NCI-H774 (cell line): ENCODE measurements at regions not wholly inside any gene's neighbourhood (a gene's known extent, or its start where the extent isn't known, plus 50 kb on each side); places are given as distances from the start of the nearest gene placed in this dataset.

ENCODE experiments used
- DNase-seq: peaks from one replicate; lab custom pipeline; 2025; lab: John Stamatoyannopoulos, UW

- no peak for DNase-seq
These were observed 223.0 kb upstream of the GATB start for GRCh38 chr4:151983854-151984253.

DNA sequence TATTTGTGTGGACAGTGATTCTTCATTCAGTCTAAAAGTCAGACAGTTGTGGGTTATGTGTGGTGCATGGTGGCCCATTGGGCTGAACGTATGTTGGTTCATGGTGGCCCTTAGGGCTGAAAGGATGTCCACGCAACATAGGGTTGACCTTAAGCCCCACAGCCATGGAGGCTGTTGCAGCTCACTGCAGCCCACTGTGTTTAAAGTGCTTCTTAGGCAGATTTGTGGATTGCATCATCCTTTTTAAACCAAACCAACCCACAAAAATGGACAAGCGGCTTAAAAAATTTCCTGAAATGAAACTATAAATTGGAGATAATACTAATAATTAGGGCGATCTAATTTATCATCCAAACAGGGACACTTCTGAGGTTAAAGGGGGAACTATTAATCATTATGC is 219.0 kb upstream of the GATB start:
- DNase-seq = no peak

GRCh38 chr4:151968643-151969042 is 207.8 kb upstream of the GATB start:
- no peak for DNase-seq

DNA sequence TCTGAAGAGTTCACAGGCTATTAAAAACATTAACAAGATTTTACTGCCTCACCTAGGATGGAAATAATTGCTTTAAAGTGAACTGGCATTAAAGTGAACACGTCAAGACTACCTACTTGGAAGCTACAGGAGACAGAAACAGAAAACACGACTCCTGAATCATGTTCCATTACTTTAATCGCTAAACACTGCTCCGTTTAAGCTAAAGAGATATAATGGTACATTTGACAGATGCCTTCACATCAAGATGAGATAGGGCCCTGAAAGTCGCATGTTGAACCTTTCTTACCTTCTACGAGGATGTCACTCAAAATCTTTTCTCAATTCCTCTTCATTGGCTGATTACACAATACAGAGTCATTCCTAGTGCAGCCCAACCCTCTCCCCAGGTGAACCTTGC is 206.3 kb upstream of the GATB start:
- DNase-seq = no peak

- DNase-seq = no peak
These were observed 201.5 kb upstream of the GATB start for GRCh38 chr4:151962138-151962823.

GRCh38 chr4:151961456-151961855 is 200.6 kb upstream of the GATB start:
- no peak for DNase-seq

DNA sequence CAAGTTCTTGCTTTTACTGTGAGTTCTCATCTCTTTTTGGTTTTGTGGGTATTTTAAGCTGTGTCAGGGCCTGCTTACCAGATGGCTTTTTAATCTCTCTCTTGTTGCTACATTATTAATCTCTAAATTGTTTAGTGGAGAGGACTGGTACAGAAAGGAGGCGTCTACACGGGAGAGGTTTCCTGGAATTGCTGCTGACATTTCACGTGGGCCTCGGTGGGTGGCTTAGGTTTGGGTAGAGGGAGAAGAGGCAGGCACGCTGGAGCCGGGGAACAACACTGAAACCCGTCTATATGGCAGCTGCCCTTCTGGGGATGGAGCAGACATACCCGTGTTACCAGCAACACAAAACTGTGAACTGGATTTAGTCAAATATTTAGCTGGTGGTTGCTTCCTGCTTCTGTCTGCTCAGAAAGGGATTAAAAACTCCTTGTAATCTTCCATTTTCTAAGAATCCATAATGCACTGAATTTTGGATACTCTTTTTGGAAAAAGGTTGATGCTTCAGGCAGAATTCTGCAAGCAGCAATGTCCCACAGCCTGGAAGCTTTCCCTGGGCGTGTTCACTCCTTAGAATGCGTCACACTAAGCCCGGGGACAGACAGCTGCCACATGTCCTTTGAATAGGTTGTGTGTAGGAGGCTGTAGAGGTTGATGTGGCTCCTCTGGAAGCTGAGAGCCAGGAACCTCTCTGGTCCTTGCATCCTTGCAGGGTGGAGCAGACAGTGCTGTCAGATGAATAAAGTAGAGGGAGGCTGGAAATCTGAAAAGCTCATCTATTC is 199.8 kb upstream of the GATB start:
- no peak for DNase-seq

- no peak for DNase-seq
These were observed 196.3 kb upstream of the GATB start for GRCh38 chr4:151957153-151957552.

- no peak for DNase-seq
These were observed 195.0 kb upstream of the GATB start for GRCh38 chr4:151955721-151956380.

GRCh38 chr4:151953795-151954372 is 193.1 kb upstream of the GATB start:
- no peak for DNase-seq

DNA sequence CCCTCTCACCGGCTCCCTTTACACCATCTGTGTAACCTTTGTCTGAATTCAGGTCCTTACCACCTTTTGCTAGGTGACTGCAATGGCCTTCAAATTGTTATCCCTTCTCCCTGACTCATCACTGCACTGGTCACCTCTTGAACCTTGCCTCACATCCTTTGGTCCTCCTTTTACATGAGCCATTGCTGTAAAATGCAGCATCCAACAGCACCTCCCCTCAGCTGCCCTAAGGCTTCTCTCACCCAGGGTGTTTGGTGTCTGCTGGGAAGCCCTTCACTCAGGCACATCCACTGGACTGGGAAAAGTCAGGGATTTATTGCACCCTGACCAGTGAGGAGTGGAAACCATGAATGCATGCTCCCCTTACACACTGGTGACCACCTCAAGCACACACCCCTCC is 192.5 kb upstream of the GATB start:
- DNase-seq = no peak

DNA sequence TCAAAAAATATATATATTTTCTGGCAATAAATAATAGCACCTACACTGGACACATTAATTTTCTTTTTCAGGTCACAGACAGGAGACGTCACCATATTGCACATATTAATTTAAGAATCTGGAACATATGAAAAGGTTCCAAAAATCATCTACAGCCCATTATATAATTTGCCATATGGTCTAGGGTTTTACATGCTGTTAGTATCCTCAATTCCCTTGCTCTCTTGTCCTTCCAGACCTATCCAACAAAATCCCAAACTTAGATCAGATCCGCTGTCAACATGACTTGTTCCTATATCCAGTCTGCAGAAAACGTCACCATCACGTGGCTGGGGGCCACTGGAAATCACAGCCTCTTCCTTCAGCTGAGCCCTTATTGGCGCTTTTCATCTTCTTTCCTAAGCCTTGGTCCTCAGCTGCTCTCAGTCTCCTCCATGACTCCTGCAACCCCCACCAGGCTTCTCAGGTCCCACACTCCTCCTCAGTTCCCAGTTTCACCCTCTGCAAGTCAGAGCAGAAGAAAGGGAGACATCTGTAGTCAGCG is 192.0 kb upstream of the GATB start:
- no peak for DNase-seq

- DNase-seq = no peak
These were observed 191.3 kb upstream of the GATB start for GRCh38 chr4:151952137-151952536.

GRCh38 chr4:151951671-151952050 is 190.9 kb upstream of the GATB start:
- DNase-seq = no peak

GRCh38 chr4:151950993-151951670 is 190.3 kb upstream of the GATB start:
- DNase-seq = no peak

GRCh38 chr4:151948351-151949016 is 187.7 kb upstream of the GATB start:
- DNase-seq = no peak

GRCh38 chr4:151946718-151947117 is 185.9 kb upstream of the GATB start:
- DNase-seq = no peak

- DNase-seq = no peak
These were observed 182.2 kb upstream of the GATB start for GRCh38 chr4:151942971-151943370.

- DNase-seq = no peak
These were observed 180.3 kb upstream of the GATB start for GRCh38 chr4:151940926-151941617.

GRCh38 chr4:151940291-151940690 is 179.5 kb upstream of the GATB start:
- no peak for DNase-seq

DNA sequence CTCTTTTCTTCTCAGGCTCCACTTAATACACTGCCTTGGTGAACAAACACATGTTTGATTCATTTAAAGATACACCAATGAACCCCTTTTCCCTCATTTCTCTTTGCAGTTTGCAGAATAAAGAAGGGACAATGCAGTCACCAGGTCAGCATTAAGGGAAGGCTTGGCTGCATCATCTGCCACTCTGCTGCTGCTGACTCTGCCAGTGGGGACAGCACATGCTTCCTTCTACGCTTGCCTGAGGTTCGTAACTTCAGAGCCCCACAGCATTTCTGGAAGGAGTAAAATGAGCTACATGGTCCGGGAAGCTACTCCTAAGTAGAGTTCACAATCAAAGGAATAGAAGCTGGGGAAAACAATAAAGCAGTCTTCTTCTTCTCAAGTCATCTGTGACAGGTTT is 178.9 kb upstream of the GATB start:
- DNase-seq = no peak
